OCI-M2 (cell line): ENCODE measurements at regions not wholly inside any gene's neighbourhood (a gene's known extent, or its start where the extent isn't known, plus 50 kb on each side); places are given as distances from the start of the nearest gene placed in this dataset.
"Not testable (repeated sequence)": the region's sequence is repeated elsewhere in the genome, so short reads cannot be mapped to it uniquely, and the experiment has no call there.

Experiments
- DNase-seq: peaks from one replicate; lab custom pipeline; 2025; ENCODE audit not compliant: unreplicated experiment; lab: John Stamatoyannopoulos, UW

- no peak for DNase-seq
These were observed 197.6 kb downstream of the SLC38A4 start for GRCh38 chr12:46628176-46628575.

- no peak for DNase-seq
These were observed 198.1 kb downstream of the SLC38A4 start for GRCh38 chr12:46627686-46628085.

GRCh38 chr12:46619474-46619873 lies 206.3 kb downstream of the SLC38A4 start:
- not testable (repeated sequence) for DNase-seq

GRCh38 chr12:46617737-46618136 lies 208.1 kb downstream of the SLC38A4 start:
- DNase-seq = not testable (repeated sequence)

GRCh38 chr12:46617167-46617566 lies 208.6 kb downstream of the SLC38A4 start:
- DNase-seq = no peak

GRCh38 chr12:46610754-46611153 lies 215.0 kb downstream of the SLC38A4 start:
- no peak for DNase-seq

- DNase-seq = no peak
These were observed 216.1 kb downstream of the SLC38A4 start for GRCh38 chr12:46609674-46610073.

- no peak for DNase-seq
These were observed 216.5 kb downstream of the SLC38A4 start for GRCh38 chr12:46609273-46609623.

- no peak for DNase-seq
These were observed 217.1 kb downstream of the SLC38A4 start for GRCh38 chr12:46608431-46609272.

GRCh38 chr12:46604684-46605083 lies 221.1 kb downstream of the SLC38A4 start:
- DNase-seq = no peak

- DNase-seq = no peak
These were observed 221.9 kb downstream of the SLC38A4 start for GRCh38 chr12:46603776-46604456.

GRCh38 chr12:46602474-46602873 lies 223.3 kb downstream of the SLC38A4 start:
- no peak for DNase-seq

GRCh38 chr12:46590991-46591703 lies 218.6 kb upstream of the SLC38A2 start:
- no peak for DNase-seq

- peak; percentile 6 for DNase-seq
These were observed 213.5 kb upstream of the SLC38A2 start for GRCh38 chr12:46585854-46586621.

GRCh38 chr12:46584098-46584497 lies 211.5 kb upstream of the SLC38A2 start:
- not testable (repeated sequence) for DNase-seq

- not testable (repeated sequence) for DNase-seq
These were observed 209.4 kb upstream of the SLC38A2 start for GRCh38 chr12:46581990-46582389.

- no peak for DNase-seq
These were observed 207.9 kb upstream of the SLC38A2 start for GRCh38 chr12:46580445-46580844.

- DNase-seq = no peak
These were observed 206.9 kb upstream of the SLC38A2 start for GRCh38 chr12:46579474-46579873.

GRCh38 chr12:46578190-46578982 lies 205.8 kb upstream of the SLC38A2 start:
- no peak for DNase-seq

GRCh38 chr12:46577063-46577776 lies 204.6 kb upstream of the SLC38A2 start:
- DNase-seq = no peak
